Embryonic facial prominence (tissue), 1 donor: ENCODE measurements at regions not wholly inside any gene's neighbourhood (a gene's known extent, or its start where the extent isn't known, plus 50 kb on each side); places are given as distances from the start of the nearest gene placed in this dataset.

Source experiments
- DNase-seq: peaks from one replicate; pipeline ENCODE4 v3.0.0-alpha.2; 2016; ENCODE audit errors: extremely low spot score

GRCh38 chr1:59146651-59147358, 150.1 kb upstream of the FGGY start:
- no peak for DNase-seq

- DNase-seq, result no peak
Observed at GRCh38 chr1:59149435-59149834, 147.5 kb upstream of the FGGY start.

DNA sequence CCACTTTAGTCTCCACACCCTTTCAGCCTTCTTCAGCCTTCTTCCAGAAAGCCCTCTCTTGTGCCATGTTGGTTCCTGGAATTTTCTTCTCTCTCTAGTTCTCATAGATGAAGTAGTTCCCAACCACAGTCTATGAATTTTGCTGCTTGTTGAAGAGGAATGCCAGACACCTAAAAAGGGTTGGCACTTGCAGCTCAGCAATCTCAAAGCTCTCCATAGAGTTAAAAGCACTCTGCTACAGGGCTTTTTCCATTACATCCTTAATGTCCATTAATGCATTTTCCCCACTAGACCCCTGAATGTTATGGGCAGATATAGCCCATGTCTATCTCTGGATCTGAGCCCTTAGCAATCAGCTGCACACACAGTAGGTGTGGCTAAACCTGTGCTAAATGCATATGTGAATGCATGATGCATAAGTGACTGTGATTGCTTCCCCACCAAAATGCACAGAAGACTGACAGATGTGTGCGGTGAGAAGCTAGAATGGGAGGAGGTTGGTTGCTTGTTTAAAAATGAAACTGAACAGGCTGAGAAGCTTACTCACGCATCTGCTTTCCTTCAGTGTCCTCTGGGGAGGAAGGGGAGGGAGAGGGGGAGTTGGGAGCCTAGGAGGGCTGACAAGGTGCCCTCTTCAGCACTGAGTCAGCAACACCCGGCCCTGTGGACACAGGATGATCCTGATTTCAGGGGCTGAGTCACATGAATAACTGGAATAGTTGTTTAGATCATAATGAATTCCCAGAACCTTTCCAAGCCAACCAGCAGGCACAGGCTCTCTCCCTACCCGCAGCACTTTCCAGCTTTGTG, 146.1 kb upstream of the FGGY start:
- no peak for DNase-seq

- no peak for DNase-seq
Observed at GRCh38 chr1:59151387-59151761, 145.5 kb upstream of the FGGY start.

GRCh38 chr1:59151860-59152259, 145.0 kb upstream of the FGGY start:
- DNase-seq, result no peak

GRCh38 chr1:59152511-59152910, 144.4 kb upstream of the FGGY start:
- DNase-seq, result no peak

- no peak for DNase-seq
Observed at GRCh38 chr1:59154401-59154800, 142.5 kb upstream of the FGGY start.

GRCh38 chr1:59155351-59155750, 141.5 kb upstream of the FGGY start:
- no peak for DNase-seq

DNA sequence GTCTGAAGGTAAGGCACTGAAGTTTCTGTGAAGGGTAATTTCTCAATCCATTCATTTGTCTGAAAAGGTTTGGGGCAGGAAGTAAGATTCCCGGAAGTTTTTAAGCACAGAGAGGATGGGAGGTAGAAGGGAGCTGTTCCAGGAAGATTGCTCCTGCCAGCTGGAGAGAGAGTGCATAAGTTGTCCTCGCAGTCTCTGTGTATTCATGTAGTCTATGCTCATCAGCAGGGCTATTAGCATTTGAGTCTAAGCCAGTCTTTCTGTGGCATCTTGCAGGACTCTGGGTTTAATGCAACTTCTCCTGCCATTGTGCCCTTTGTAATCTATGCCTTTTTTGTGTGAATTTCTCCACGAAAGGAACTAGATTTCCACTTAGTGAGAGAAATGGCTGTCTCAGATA, 140.8 kb upstream of the FGGY start:
- DNase-seq, result no peak

DNA sequence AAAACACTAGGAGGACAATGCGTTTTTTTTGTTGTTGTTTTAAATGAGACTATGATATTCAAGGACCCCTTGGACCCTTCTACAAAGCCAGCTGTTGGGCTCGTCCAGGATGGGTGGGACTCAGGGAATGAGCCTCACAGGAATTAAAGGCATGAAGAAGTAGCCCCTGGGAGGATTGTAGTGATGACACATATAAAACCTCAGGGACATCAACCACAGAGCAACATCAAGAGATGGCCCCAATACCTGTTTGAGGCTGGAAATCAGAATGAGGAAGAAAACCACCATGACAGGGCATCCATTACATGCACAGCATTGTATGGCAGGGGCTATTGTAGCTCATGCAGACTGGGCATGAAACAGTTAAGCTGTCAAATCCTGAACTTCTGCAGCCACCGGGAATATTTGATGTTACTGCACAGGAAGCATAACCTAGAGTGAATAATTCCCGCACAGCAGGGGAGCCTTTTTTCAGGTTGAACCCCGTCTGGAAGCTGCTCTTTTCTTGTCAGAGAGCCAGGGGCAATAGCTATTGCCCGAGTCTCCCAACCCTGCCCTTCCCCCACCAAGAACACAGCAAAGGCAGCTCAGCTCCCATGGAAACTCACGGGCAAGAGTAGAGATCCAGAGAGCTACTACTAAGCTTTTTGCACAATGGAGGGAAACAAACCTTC, 140.2 kb upstream of the FGGY start:
- DNase-seq, result no peak

DNA sequence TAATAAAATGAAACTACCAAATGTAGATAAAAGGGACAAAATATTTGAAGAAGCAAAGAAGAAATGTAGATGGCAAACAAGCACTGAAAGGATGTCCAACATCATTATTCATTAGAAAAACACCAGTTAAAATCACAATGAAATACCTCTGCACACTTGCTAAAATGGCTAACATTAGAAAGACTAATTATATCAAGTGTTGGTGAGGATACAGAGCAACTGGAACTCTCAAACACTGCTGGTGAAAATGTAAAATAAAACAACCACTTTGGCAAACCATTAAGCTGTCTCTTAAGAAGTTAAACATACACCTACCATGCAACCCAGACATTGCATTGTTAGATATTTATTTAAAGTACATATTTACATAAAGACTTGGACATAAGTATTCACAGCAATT, 138.6 kb upstream of the FGGY start:
- no peak for DNase-seq

- DNase-seq, result no peak
Observed at GRCh38 chr1:59159557-59160203, 137.2 kb upstream of the FGGY start.

DNA sequence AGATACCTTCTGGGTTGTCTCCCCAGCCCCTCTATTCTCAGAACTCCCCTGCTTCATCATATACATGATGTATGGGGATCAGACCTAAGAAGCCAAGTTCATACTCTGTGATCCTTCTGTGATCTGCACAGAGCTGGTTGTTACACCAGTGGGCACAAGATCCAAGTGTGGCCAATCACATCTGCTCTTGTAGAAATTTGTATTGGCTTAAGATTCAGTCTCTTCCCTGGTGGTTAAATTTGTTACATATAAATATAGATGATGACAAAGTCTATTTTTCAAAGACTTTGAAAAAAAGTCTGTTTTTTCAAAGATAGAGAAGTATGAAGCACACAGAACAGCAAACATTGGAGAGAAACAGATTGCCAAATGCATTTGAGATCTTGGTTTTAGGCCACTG, 135.8 kb upstream of the FGGY start:
- DNase-seq, result no peak

DNA sequence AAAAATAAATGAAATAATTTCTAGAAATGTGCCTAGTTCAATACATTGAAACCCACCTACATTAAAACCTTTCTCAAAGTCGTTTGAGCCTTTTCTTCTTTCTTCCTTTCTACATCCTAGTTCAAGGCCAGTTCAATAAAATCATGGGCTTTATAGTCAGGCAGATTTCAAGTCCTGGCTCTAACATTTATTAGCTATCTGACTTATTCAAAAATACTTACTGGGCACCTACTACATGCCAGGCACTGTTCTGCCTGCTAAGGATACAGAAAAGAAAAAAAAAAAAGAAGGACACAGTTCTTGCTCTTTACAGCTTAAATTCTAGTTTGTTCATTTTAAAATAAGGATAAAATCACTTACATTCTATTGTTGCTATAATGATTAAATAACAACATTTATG, 134.2 kb upstream of the FGGY start:
- DNase-seq, result no peak

- DNase-seq, result peak; percentile 65
Observed at GRCh38 chr1:59163268-59164092, 133.4 kb upstream of the FGGY start.

DNA sequence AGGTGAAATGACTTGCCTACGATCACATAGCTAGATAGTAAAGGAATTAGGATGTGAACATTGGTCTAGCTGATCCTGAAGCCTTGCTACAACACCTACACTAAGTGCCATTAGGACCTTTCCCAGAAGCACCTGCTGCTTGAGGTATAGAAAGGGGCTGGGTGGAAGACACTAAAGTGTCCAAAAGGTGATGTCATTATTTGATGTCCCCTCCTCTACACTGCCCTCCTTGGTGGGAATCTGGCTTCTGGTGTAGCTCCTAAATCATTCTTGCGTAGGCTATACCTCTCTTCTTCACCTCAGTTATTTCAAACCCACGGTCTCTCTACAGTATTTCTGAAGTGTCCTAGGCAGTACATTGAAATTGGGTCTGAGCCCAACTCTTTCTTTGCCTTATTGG, 132.5 kb upstream of the FGGY start:
- no peak for DNase-seq

GRCh38 chr1:59165353-59165752, 131.5 kb upstream of the FGGY start:
- DNase-seq, result no peak

- DNase-seq, result no peak
Observed at GRCh38 chr1:59169703-59170102, 127.2 kb upstream of the FGGY start.

- no peak for DNase-seq
Observed at GRCh38 chr1:59170659-59171058, 126.2 kb upstream of the FGGY start.

DNA sequence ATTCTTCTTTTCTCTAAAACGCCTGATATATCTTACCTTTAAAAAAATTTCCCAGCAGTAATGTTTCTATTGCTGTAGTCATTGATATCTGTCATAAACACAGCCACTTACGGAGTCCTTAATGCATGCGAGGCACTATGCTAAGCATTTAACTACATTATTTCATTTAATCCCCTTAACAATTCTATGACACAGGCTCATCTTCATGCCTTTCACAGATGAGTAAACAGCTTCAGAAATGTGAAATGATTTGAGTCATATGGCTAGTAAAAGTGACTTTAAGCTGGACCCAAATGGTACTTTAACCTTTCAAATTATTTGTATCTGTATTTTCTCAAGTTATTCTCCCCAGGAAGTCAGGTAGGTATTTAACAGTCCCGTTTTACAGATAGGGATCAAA, 125.1 kb upstream of the FGGY start:
- no peak for DNase-seq

GRCh38 chr1:59172693-59173092, 124.2 kb upstream of the FGGY start:
- DNase-seq, result no peak

DNA sequence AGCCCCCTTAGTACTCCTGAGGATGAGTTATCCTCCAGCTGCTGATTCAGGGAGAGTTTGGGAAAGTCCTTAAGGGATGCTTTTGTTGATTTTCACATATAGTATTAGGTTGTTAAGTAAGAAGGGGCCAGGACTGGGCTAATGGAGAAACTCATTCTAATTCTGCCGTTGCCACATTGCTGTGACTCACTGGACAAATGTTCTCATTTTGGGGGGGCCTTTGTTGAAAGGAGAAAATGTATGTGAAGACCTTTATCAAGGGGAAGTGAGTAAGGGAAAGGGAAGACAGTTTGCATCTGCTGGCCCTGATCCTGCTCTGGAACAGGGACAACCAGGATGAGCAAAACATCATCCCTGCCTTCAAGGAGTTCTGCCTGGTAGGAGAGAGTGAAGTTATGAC, 123.2 kb upstream of the FGGY start:
- no peak for DNase-seq
